HS-5 (cell line): ENCODE measurements at regions not wholly inside any gene's neighbourhood (a gene's known extent, or its start where the extent isn't known, plus 50 kb on each side); places are given as distances from the start of the nearest gene placed in this dataset.

ENCODE experiments used
- DNase-seq: peaks from one replicate; pipeline ENCODE4 v3.0.0-alpha.2; 2012; ENCODE audit warnings: low read depth

- DNase-seq: no peak
Measured at GRCh38 chr13:105979131-105980011, 556.1 kb downstream of the EFNB2 start.

DNA sequence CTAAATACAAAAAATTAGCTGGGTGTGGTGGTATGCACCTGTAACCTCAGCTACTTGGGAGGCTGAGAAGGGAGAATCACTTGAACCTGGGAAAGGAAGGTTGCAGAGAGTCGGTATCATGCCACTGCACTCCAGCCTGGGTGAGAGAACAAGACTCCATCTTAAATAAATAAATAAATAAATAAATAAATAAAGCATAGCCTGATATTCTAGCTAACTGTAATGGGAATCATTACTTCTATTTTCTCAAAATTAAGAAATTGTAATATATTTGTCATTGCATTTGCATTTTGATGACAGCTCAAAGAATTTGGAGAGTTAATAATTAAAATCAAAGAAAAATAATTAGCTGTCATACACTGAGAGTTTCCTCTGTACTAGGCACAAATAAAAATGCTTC, 561.1 kb downstream of the EFNB2 start:
- no peak for DNase-seq

GRCh38 chr13:105972811-105973590, 562.5 kb downstream of the EFNB2 start:
- no peak for DNase-seq

- DNase-seq: no peak
Measured at GRCh38 chr13:105972306-105972721, 563.1 kb downstream of the EFNB2 start.

GRCh38 chr13:105971738-105972137, 563.7 kb downstream of the EFNB2 start:
- no peak for DNase-seq

GRCh38 chr13:105971312-105971711, 564.1 kb downstream of the EFNB2 start:
- DNase-seq: no peak

DNA sequence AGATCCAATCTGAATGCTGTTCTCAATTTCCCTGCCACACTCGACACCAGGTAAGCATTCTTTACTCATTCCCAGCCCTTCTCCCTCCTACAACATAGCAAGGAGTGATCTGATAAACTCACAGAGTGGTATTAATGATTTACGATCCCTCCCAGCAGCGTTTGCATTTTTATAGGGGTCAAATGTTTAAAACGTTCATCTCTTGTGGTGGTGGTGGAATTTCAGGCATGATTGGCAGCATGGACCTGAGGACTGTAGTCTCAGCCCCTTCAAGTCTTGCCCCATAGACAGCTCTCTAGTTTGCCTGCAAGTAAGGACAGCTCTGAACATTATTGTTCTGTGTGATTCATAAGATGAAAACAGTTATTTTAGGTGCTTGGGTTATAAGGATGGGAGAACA, 565.7 kb downstream of the EFNB2 start:
- no peak for DNase-seq

DNA sequence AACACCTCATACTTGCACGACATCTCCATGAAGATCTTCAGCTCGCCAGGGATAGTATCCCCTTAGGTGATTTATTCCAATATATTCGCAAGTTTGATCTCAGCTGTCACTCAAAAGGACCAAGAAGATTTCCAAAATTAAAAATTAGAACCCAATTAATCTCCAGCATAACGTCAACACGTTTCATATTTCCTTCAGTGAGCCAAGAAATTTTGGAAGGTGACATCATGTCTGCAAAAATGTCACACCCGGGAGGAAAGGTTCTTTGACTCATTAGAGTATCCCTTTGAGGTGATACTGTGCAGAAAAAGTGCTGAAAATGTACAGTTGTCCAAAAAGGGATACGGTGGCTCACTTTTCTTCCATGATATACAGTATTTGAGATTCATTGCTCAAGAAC, 569.6 kb downstream of the EFNB2 start:
- no peak for DNase-seq

- DNase-seq: no peak
Measured at GRCh38 chr13:105962080-105962479, 573.4 kb downstream of the EFNB2 start.

GRCh38 chr13:105961438-105961837, 574.0 kb downstream of the EFNB2 start:
- no peak for DNase-seq

- DNase-seq: no peak
Measured at GRCh38 chr13:105960326-105960725, 575.1 kb downstream of the EFNB2 start.

- no peak for DNase-seq
Measured at GRCh38 chr13:105959876-105960275, 575.6 kb downstream of the EFNB2 start.

GRCh38 chr13:105957769-105958438, 577.6 kb downstream of the EFNB2 start:
- no peak for DNase-seq

GRCh38 chr13:105956921-105957320, 578.5 kb downstream of the EFNB2 start:
- DNase-seq: no peak

DNA sequence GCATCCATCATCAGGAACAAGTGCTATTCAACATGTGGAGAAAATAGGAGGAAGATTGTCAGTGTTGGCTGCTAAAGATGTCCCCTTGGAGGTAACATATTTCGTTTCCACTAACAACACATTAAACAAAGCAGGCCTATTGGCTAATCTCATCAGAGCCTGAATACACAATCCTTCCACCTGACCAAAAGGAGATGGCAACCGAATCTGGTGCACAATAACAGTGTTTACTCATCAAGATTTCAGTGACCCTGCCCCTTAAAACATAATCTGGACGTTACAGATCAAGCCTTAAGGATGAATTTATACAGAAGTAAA, 582.5 kb downstream of the EFNB2 start:
- no peak for DNase-seq

DNA sequence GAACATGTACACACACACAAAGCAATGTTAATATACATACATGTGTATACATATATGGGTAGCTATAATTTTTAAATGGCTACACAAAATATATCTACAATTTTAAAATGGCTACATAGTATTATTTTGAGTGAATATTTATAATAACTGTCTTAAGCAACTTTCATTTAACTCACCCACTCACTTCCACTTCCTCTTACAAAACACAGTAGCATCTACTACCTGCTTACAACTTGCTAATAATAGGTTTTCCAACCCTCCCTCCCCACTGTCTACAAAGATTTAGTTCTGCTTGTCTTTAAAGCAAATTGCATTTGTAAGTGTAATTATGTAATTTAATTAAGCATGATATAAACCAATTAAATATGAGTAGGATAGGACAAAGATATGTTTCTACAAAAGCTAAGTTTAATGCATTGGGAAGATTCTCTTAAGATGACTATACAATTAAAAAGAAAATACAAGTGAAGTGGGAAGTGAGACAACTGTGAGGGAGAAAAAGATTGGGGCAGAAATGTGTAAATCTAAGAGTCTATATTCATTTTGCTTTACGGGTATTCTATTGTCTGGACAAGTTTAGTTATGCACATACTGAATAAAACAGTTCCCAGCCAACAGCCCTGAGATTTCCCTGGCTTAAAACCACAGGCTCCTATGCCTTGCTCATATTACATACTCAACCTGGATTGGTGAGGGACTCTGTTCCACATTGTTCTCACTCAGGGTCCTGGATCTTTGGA, 583.1 kb downstream of the EFNB2 start:
- DNase-seq: no peak

- no peak for DNase-seq
Measured at GRCh38 chr13:105948143-105948542, 587.3 kb downstream of the EFNB2 start.

GRCh38 chr13:105940882-105941281, 594.6 kb downstream of the EFNB2 start:
- no peak for DNase-seq

DNA sequence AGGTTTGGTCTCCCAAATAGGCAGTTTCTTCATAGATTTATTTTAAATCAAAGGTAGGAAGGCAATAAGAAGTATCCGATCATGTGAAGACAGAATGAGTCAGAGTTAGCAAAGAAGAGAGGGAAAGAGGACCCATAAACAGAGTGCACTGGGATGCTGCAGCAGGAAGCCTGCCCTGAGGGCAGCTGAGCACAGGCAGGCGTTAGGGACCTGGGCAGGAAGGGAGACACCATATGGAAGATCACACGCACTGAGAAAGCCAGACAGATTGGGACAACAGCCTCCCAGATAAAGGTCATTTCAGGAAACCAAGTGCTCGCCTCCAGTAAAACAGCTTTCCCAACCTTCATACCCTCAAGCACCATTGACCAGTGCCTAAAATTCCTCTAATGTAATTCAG, 598.0 kb downstream of the EFNB2 start:
- no peak for DNase-seq

- DNase-seq: no peak
Measured at GRCh38 chr13:105936816-105937215, 598.6 kb downstream of the EFNB2 start.

DNA sequence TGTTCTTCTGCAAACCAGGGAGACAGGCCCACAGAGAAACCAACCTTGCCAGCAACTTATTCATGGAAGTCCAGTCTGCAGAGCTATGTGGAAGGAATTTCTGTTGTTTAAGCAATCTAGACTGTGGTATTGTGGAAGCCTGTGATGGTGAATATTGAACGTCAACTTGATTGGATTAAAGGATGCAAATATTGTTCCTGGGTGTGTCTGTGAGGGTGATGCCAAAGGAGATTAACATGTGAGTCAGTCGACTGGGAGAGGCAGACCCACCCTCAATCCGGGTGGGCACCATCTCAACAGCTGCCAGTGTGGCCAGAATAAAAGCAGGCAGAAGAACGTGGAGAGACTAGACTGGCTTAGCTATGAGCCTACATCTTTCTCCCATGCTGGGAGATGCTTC, 606.0 kb downstream of the EFNB2 start:
- DNase-seq: no peak

DNA sequence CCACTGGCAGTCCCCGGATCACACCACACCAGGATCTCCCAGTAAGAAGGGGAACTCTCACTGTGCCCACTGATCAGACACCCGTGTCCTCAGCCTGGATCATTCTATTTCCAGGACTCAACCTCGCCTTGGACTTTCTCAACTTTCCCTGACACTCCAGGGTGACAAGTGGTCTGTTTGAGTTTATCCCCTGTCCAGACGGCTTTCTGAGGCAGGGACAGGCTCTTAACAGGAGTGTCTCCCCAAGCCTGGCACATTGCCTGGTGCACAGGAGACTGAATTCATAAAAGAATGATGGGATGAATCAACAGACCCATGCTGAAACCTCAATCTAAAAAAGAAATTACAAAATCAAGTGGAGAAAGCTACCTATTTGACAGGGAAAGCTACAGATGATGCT, 606.6 kb downstream of the EFNB2 start:
- no peak for DNase-seq
